AG04450 (cell line): ENCODE measurements at regions not wholly inside any gene's neighbourhood (a gene's known extent, or its start where the extent isn't known, plus 50 kb on each side); places are given as distances from the start of the nearest gene placed in this dataset.

Source experiments
- CTCF ChIA-PET: fragments of 300-600, 350-600 bp; formaldehyde crosslinking; extraction: SDS; loops from one replicate; lab custom pipeline; 2022; ENCODE audit warnings: antibody characterized with exemption, inconsistent platforms; lab: Charles Lee
- POLR2A ChIA-PET: fragments of 350-600 bp; formaldehyde crosslinking; extraction: SDS; loops from one replicate; lab custom pipeline; 2021; ENCODE audit warnings: antibody characterized with exemption, inconsistent platforms; lab: Yijun Ruan, JAX
- DNase-seq: peaks from one replicate; pipeline ENCODE4 v3.0.0-alpha.2; 2011; ENCODE audit warnings: low read depth, low spot score
- H3K27ac ChIP-seq: one replicate; pipeline ENCODE4 v1.5.1; 2012; ENCODE audit warnings: low read depth, low read length, control low read depth
- H3K27me3 ChIP-seq: one replicate; pipeline ENCODE4 v1.6.0; 2012; ENCODE audit warnings: low read length; ENCODE audit not compliant: control insufficient read depth, insufficient read depth
- H3K4me3 ChIP-seq: 2 replicates; pipeline ENCODE4 v1.5.1; 2011; ENCODE audit warnings: mild to moderate bottlenecking, low read depth, low read length, control low read depth
- H3K9me3 ChIP-seq: 2 replicates; pipeline ENCODE4 v1.5.1; 2012; ENCODE audit warnings: low read length; ENCODE audit not compliant: control insufficient read depth, insufficient read depth
- CTCF ChIP-seq: IDR thresholded peaks from 2 replicates; pipeline ENCODE4 v1.5.1; 2011; ENCODE audit warnings: low read depth, low read length, control low read depth, inconsistent platforms

- no peak for DNase-seq
- Histone ChIP-seq H3K27ac (no peak overlapping the region), H3K27me3 (no peaks in the 10 kb centered on the region), H3K4me3 (no peak overlapping the region), H3K9me3 (no peaks in the 10 kb centered on the region)
- TF ChIP-seq CTCF: peak; percentile 39; the same call in 1 of the 2 replicates
- ChIA-PET CTCF (interaction anchor here (0.7 to 3.5 kb wide), 2 partner anchors 8 to 283 kb away, joined by 3 to 24 read pairs; no protein-coding TSS in a partner anchor), POLR2A (no interaction called here)
Observed at GRCh38 chr20:22974354-22974753, 60.8 kb upstream of the SSTR4 start.

GRCh38 chr20:22977047-22977785 lies 57.9 kb upstream of the SSTR4 start:
- CTCF ChIA-PET: no interaction called here
- Histone ChIP-seq H3K9me3 (no peaks in the 10 kb centered on the region), H3K27ac (no peak overlapping the region), H3K4me3 (no peak overlapping the region), H3K27me3 (no peaks in the 10 kb centered on the region)
- TF ChIP-seq CTCF: no peak
- no peak for DNase-seq
- POLR2A ChIA-PET: no interaction called here

DNA sequence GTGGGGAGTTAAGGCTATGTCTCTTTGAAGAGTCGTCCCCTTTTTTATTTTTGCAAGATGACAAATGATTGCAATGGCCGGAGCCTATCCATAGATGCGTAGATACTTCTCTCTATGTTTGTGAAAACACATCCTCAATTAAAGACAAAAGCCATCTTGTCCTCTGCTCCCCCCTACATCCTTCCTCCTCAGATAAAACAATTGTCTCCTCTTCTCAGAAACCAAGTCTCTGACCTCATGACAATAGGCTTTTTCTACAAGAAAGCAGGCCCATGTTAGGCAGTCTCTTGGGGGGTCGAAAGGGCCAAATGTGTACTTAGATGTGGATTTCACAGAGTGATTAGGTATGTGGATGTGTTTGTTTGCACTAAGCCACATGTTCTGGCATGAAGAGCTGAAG lies 51.1 kb upstream of the SSTR4 start:
- Histone ChIP-seq H3K9me3 (no peaks in the 10 kb centered on the region), H3K27me3 (no peaks in the 10 kb centered on the region), H3K27ac (no peak overlapping the region), H3K4me3 (no peak overlapping the region)
- POLR2A ChIA-PET: no interaction called here
- DNase-seq: no peak
- CTCF ChIA-PET: no interaction called here
- no peak for TF ChIP-seq CTCF

- Histone ChIP-seq H3K27me3 (no peaks in the 10 kb centered on the region), H3K4me3 (no peak overlapping the region), H3K9me3 (no peaks in the 10 kb centered on the region), H3K27ac (no peak overlapping the region)
- ChIA-PET CTCF (no interaction called here), POLR2A (no interaction called here)
- no peak for TF ChIP-seq CTCF
- no peak for DNase-seq
Observed at GRCh38 chr20:22984606-22985005, 50.5 kb upstream of the SSTR4 start.

- H3K27me3 ChIP-seq: no peaks in the 10 kb centered on the region
- no peak for DNase-seq
- ChIA-PET CTCF (interaction anchor here (0.7 kb wide), 1 partner anchor 414 kb away, joined by 6 read pairs; no protein-coding TSS in a partner anchor), POLR2A (no interaction called here)
- H3K4me3 ChIP-seq: no peak overlapping the region
- no peak overlapping the region for H3K27ac ChIP-seq
- no peak for TF ChIP-seq CTCF
- no peaks in the 10 kb centered on the region for H3K9me3 ChIP-seq
Observed at GRCh38 chr20:22985239-22985778, 49.8 kb upstream of the SSTR4 start.
